HG03045 (cell line): ENCODE measurements at regions not wholly inside any gene's neighbourhood (a gene's known extent, or its start where the extent isn't known, plus 50 kb on each side); places are given as distances from the start of the nearest gene placed in this dataset.

ENCODE experiments used
- ATAC-seq: cut with Tn5 transposase; IDR thresholded peaks from one replicate; pipeline ENCODE4 v1.9.1; 2021; ENCODE audit warnings: mild to moderate bottlenecking, moderate library complexity; ENCODE audit not compliant: unreplicated experiment

DNA sequence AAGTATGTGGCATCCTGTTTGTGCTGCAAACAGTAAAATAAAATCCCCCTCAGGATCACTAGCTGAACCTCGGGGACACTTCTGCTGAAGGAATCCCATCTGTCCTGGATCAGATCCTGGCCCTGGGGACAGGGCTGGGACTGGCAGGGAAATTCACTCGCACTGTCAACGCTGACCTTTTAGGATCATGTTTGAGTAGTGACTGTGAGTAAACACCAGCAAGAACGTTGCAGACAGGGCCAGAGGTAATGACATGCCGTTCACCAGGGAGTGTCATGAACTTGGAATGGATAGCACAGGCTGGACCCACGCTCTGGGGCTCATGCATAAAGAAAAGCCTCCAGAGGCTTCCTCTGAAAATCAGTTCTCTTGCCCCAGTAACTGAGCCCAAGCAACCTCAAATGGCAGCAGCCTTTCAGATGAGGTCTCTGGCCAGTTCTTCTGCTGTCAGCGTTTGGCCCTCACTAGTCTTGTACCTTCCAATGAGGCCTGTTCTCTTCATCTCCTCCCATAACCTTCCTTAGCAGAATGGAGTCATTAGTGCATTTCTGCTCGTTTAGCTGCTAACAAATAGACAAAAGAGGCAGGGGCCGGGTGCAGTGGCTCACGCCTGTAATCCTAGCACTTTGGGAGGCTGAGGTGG lies 51.0 kb upstream of the BARX2 start:
- no peak for ATAC-seq

- no peak for ATAC-seq
These were observed 51.6 kb upstream of the BARX2 start for GRCh38 chr11:129323896-129324502.

DNA sequence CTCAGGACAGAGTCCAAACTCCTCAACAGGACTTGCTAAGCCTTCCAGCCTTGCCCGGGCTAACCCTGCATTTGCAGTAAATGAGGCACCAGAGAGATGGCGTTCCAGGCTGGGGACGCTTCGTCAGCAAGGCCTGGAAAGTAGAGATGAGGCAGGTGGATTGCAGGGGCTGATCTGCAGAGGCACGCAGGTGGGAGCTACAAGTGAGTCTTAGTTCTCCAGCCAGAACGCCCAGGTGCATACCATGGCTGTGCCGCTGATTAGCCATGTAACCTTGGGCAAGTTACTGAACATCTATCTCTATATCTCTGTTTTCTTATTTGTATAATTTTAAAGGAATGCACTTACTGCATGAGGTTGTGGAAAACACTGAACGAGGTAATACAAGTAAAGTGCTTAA lies 52.7 kb upstream of the BARX2 start:
- ATAC-seq, result no peak

DNA sequence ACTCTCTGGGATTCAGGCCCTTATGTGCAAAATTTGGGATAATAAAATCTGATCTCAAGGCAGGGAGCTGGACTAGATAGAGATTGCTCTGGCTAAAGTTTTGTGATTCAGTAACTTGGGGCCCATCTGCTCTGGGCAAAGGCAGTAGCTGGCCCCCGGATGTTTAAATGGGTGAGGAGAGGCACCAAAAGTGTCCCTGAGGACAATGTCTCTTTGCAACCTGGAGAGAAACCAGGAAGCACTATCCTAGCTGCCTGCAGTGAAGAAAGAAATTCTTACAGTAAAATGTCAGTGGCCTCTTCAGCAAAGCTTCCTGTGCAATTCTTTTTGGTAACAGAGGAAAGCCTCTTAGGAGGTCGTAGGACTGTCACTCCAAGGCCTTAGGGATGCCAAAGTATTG lies 54.6 kb upstream of the BARX2 start:
- no peak for ATAC-seq

- no peak for ATAC-seq
These were observed 55.2 kb upstream of the BARX2 start for GRCh38 chr11:129320494-129320893.

DNA sequence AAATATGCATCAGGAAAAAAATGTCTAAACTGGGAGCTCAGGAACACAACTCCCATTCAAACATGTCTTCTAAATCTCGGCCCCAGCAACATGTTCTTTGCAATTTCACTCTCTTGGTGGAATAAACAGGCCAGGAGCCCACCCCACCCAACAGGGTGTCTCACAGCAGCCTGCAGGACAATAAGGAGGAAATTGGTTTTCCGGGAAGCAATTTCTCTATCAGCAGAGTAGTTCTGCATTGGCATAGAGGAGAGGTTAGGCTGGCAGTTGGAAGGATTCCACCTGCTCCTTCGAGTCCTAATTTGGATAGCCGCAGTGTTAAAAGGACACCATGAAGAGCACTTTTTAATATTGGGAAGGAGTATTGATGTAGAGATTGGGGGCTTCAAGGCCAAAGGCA lies 55.9 kb upstream of the BARX2 start:
- ATAC-seq, result no peak

GRCh38 chr11:129319201-129319600 lies 56.4 kb upstream of the BARX2 start:
- no peak for ATAC-seq

DNA sequence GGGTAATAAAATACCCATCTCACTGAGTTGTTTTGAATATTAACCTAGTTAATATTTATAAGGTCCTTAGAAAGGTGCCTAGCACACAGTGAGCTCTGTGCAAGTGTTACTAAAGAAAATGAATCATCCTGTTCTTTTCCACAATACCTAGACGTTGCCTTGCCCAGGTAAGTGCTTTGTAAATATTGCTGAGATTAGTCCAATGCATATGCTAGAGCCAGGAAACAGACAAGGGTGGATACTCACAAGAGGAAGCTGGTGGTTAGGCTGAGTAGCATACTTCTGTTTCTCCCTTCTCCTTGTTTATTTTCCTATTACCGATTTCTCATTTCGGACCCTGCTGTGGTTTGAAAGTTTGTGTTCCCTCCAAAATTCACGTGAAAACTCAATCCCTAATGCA lies 58.1 kb upstream of the BARX2 start:
- ATAC-seq, result no peak

DNA sequence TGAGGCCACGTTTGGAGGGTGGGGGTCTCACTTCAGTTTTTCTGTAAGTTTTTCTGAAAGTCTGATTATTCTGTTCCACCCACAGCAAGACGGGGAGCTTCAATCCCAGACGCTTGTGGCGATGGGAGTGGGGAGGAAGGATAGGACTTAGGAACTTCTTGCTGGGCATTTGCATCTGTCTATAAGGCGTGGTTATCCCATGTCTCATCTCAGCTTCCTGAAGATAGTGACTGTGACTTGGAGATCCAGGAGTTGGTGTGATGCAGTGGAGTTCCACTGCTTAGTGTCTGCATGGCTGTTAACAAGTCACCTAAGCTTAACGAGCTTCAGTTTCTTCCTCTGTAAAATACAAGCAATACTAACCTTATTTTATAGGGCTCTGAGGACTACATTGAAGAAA lies 58.9 kb upstream of the BARX2 start:
- ATAC-seq, result no peak

DNA sequence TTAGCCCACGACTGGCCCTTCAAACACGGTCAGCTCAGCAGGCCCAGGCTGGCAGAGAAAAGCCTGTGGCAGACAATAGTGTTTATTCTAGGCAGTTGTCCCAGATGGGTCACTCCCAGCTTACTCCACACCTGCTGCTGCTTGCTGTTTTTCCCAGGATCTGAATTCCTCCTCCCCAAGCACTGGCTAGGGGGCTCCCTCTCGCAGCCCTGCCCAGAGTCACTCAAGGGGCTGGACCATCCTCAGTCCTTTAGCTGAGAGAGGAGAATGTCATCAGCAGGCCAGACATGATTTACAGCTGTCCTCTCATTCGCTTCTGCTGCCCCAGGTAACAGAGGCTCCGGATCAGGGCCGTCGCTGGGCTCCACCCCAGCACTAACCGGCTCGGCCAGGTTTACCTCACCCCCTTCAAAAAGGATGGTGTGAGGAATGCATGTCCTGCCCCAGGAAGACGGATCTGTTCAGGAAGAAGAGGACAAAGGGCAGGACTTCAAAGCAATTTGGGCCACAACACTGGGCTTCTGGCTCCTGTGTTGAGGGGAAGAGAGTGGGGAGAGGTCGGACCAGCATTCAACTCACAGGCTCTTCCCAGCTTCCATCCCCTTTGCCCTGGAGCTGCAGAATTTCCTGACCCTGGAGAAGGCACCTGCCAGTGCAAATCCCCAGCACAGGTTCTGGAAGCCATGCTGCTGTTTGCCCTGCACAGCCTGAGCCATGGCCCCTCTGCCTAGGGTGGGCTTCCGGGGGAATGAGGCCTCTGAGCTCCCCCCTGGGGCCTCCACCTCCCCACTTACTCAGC lies 59.7 kb upstream of the BARX2 start:
- ATAC-seq, result no peak

GRCh38 chr11:129314371-129314770 lies 61.3 kb upstream of the BARX2 start:
- no peak for ATAC-seq

DNA sequence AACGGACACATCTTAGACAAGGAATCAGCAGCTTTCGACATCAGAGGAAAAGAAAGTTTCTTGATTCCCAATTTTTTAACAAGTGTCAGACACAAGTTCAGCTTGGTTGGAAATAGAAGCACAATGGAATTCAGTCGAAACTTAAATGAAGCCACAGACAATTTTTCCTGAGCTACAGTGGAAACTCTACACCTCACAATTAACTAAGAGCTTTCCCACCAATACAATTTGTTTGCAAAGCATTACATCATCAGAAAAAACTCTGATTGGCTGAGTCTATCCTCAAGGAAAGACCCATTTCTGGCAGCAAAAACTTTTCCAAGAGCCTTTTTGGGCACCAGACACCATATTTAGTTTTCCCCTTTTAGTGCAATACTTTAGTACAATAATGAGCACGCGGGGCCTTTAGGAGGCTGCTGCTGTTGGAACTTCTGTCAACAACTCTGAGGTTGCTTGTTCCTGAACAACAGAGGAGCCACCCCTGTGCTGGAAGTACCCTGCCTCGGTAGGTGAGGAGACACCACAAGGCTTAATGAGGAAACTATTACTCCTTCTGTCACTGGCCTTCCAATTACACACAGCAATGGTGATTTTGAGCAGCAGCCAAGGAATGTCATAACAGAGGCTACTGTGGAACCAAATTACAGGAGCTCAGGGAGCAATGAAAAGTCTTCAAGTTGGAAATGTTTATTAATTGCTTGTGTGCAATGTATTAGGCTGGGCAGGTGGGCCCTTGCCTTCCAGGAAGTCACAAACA lies 61.9 kb upstream of the BARX2 start:
- no peak for ATAC-seq

- ATAC-seq, result no peak
These were observed 62.7 kb upstream of the BARX2 start for GRCh38 chr11:129312730-129313503.

- no peak for ATAC-seq
These were observed 67.3 kb upstream of the BARX2 start for GRCh38 chr11:129308241-129308865.

DNA sequence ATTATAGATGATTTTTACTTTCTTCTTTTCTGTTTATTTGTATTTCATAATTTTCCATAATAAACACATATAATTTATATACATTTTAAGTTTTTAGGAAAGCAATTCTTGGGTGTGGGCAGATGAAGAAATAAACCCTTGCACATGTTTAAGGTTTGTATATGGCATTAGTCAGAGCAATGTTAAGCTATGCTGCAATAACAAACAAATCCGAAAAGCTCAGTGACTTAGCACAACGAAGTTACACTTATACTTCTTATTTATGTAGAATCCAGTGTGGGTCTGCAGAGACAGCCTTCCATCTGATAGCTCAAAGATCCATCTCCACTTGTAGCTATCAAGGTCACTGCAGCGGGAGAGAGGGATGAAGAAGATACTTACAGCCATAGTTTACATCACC lies 68.5 kb upstream of the BARX2 start:
- ATAC-seq, result no peak

DNA sequence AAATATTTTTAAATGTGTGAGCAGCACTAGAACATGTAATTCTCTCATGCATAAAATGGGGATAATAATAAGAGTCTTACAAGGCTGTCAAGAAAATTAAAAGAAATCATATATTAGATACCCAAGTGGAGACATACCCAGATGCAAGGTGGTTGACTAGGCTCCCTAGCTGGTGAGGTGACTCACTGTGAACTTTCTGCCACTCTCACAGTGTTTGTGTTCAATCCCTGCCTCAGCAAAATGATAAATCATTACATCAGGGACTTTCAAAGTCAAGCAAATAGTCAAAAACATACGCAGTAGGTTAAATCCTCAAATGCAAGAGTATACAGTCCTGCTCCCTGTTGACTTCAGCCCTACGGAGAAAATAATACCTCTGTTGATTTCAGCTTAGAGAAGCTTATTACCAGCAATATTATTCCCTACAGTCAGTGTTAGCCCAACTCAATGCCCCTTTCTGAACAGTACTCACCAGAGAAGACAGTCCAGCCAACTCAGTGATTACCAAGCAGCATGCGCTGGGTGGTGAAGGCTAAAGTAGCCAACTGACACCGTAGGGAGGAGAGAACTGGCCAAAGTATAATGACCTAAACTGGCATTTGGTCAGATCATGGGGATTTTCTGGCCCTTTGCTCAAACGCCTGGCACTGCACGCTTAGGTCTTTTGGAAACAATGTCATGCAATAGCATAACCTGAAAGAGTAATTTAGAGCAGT lies 73.1 kb upstream of the BARX2 start:
- ATAC-seq, result no peak

DNA sequence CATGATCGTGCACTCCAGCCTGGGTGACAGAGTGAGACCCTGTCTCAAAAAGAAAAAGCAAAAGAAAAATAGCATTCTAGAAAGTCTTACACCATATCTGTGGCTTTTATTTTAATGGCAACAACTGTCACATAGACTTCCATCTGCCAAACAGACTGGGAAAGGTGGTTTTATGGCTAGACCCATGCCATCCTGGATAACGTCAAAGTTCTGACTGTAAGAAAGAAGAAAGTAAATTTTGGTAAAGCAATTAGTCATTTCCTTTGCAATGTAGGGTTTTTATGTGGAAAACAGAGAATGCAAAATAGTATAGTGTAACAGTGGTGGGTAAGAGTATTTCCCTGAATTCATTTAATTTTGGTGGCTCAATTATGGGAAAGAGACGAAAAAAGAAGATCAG lies 75.5 kb upstream of the BARX2 start:
- no peak for ATAC-seq

- no peak for ATAC-seq
These were observed 76.7 kb upstream of the BARX2 start for GRCh38 chr11:129298988-129299387.

GRCh38 chr11:129295746-129296145 lies 79.9 kb upstream of the BARX2 start:
- no peak for ATAC-seq

DNA sequence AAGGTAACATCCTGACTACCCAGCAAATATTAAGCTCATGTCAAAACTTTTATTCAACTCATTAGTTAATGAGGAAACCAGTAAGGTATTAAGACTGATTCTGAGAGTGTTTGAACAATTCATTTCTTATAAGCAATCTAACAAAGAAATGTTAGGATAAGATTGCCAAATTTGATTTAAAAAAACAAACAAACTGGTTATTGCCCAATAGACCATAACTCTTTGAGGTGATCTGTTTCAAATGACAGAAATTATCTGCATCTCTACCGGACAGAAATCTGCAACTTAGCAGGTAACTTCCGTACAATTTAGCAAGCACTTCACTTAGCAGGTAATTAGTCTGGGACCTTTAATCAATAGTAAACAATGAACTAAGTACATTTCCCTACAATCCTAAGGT lies 82.9 kb upstream of the BARX2 start:
- no peak for ATAC-seq
